ENCODE measurements at regions not wholly inside any gene's neighbourhood (a gene's known extent, or its start where the extent isn't known, plus 50 kb on each side); places are given as distances from the start of the nearest gene placed in this dataset.

GRCh38 chr15:95603802-95604201, 726.7 kb upstream of the NR2F2 start:
- TF ChIP-seq POLR2A (IDR thresholded peaks at IDR 0.05) (no peak), CTCF (IDR thresholded peaks at IDR 0.05) (no peak)
